GM23248 (cell line): ENCODE measurements at regions not wholly inside any gene's neighbourhood (a gene's known extent, or its start where the extent isn't known, plus 50 kb on each side); places are given as distances from the start of the nearest gene placed in this dataset.

ENCODE experiments used
- DNase-seq: peaks from one replicate; pipeline ENCODE4 v3.0.0-alpha.2; 2015
- H2AFZ ChIP-seq: fragments of 200-600 bp; sonication (generic); 2 replicates; pipeline ENCODE4 v1.6.1; 2016; ENCODE audit warnings: antibody characterized with exemption
- H3F3A ChIP-seq: fragments of 200-600 bp; sonication (generic); 2 replicates; pipeline ENCODE4 v1.6.1; 2016; ENCODE audit warnings: mild to moderate bottlenecking, antibody characterized with exemption, mixed run types; ENCODE audit not compliant: insufficient read depth
- H3K27ac ChIP-seq: fragments of 200-600 bp; sonication (generic); 2 replicates; pipeline ENCODE4 v1.5.1; 2016; ENCODE audit warnings: mild to moderate bottlenecking
- H3K27me3 ChIP-seq: fragments of 200-600 bp; sonication (generic); replicated peaks from 2 replicates; pipeline ENCODE4 v1.6.1; 2016; ENCODE audit warnings: mild to moderate bottlenecking; ENCODE audit not compliant: insufficient read depth
- H3K36me3 ChIP-seq: fragments of 200-600 bp; sonication (generic); 2 replicates; pipeline ENCODE4 v1.6.1; 2016; ENCODE audit warnings: low read depth, mild to moderate bottlenecking
- H3K4me1 ChIP-seq: fragments of 200-600 bp; sonication (generic); 2 replicates; pipeline ENCODE4 v1.6.1; 2016; ENCODE audit warnings: mild to moderate bottlenecking; ENCODE audit not compliant: insufficient read depth
- H3K4me2 ChIP-seq: fragments of 200-600 bp; sonication (generic); one replicate; pipeline ENCODE4 v1.6.1; 2016; ENCODE audit warnings: mild to moderate bottlenecking; ENCODE audit not compliant: unreplicated experiment
- H3K4me3 ChIP-seq: fragments of 200-600 bp; sonication (generic); 2 replicates; pipeline ENCODE4 v1.5.1; 2016; ENCODE audit warnings: mild to moderate bottlenecking
- H3K79me2 ChIP-seq: fragments of 200-600 bp; sonication (generic); 2 replicates; pipeline ENCODE4 v1.6.1; 2016; ENCODE audit warnings: mild to moderate bottlenecking; ENCODE audit not compliant: insufficient read depth
- H3K9ac ChIP-seq: fragments of 200-600 bp; sonication (generic); 2 replicates; pipeline ENCODE4 v1.6.1; 2016; ENCODE audit warnings: mild to moderate bottlenecking
- H3K9me2 ChIP-seq: fragments of 200-600 bp; sonication (generic); 2 replicates; pipeline ENCODE4 v1.6.1; 2016; ENCODE audit warnings: mixed run types, mild to moderate bottlenecking, moderate library complexity; ENCODE audit not compliant: insufficient read depth
- H3K9me3 ChIP-seq: fragments of 200-600 bp; sonication (generic); one replicate; pipeline ENCODE4 v1.6.1; 2017; ENCODE audit warnings: low read depth
- H4K20me1 ChIP-seq: fragments of 200-600 bp; sonication (generic); 2 replicates; pipeline ENCODE4 v1.6.0; 2016; ENCODE audit not compliant: insufficient read depth
- EZH2 ChIP-seq: fragments of 200-600 bp; sonication (generic); IDR thresholded peaks from 2 replicates; pipeline ENCODE4 v1.6.1; 2018; ENCODE audit warnings: antibody characterized with exemption, mild to moderate bottlenecking; ENCODE audit not compliant: insufficient read depth, poor library complexity, severe bottlenecking
- EZH2phosphoT487 ChIP-seq: fragments of 200-600 bp; sonication (generic); IDR thresholded peaks from 2 replicates; pipeline ENCODE4 v1.6.1; 2018; ENCODE audit warnings: antibody characterized with exemption, moderate library complexity, mild to moderate bottlenecking, low read depth; ENCODE audit not compliant: insufficient read depth
- WGBS, 2 experiments: methylation state at CpG; one replicate each; pipeline ENCODE4 v1.1.6; 2015 to 2017; ENCODE audit warnings: low lambda C conversion rate in 2 of 2, low coverage in 1 of 2; ENCODE audit errors: missing lambda C conversion rate in 2 of 2; 5-methylcytosine and 5-hydroxymethylcytosine counted together
- in situ Hi-C: fragments of 300-500 bp; cut with MboI; formaldehyde crosslinking; loops from 2 replicates; pipeline ENCODE4 v1.15.0; 2020

- no peak overlapping the region for H3K4me2 ChIP-seq
- H3K27ac ChIP-seq, result no peak overlapping the region
- no peaks in the 10 kb centered on the region for H3K9me3 ChIP-seq
- no peaks in the 10 kb centered on the region for H4K20me1 ChIP-seq
- no peaks in the 10 kb centered on the region for H3F3A ChIP-seq
- no peaks in the 10 kb centered on the region for H3K4me1 ChIP-seq
- DNase-seq, result no peak
- WGBS, 2 experiments, result 0 to 3% methylated on average over 2 of the region's 2 CpGs
- in situ Hi-C loops, result no loop called here
- H3K9ac ChIP-seq, result no peak overlapping the region
- no peaks in the 10 kb centered on the region for H3K27me3 ChIP-seq
- H3K79me2 ChIP-seq, result no peaks in the 10 kb centered on the region
- H2AFZ ChIP-seq, result no peak overlapping the region
- TF ChIP-seq EZH2 (no peak), EZH2phosphoT487 (no peak)
- H3K4me3 ChIP-seq, result no peak overlapping the region
- no peaks in the 10 kb centered on the region for H3K9me2 ChIP-seq
- no peaks in the 10 kb centered on the region for H3K36me3 ChIP-seq
These were observed 52.1 kb downstream of the PWWP3B start for GRCh38 chrX:106220177-106220576.

- no peaks in the 10 kb centered on the region for H3K27me3 ChIP-seq
These were observed 75.3 kb downstream of the PWWP3B start for GRCh38 chrX:106243376-106243775.

GRCh38 chrX:106246511-106246910 lies 78.4 kb downstream of the PWWP3B start:
- no peak for DNase-seq
- H3F3A ChIP-seq, result no peaks in the 10 kb centered on the region
- H3K36me3 ChIP-seq, result no peaks in the 10 kb centered on the region
- no peaks in the 10 kb centered on the region for H3K4me1 ChIP-seq
- H3K27me3 ChIP-seq, result no peaks in the 10 kb centered on the region
- no peaks in the 10 kb centered on the region for H3K9me3 ChIP-seq
- H4K20me1 ChIP-seq, result no peaks in the 10 kb centered on the region
- H3K27ac ChIP-seq, result no peak overlapping the region
- H3K79me2 ChIP-seq, result no peaks in the 10 kb centered on the region
- TF ChIP-seq EZH2 (no peak), EZH2phosphoT487 (no peak)
- no peak overlapping the region for H2AFZ ChIP-seq
- no peaks in the 10 kb centered on the region for H3K9me2 ChIP-seq
- H3K4me2 ChIP-seq, result no peak overlapping the region
- no peak overlapping the region for H3K9ac ChIP-seq
- WGBS, 2 experiments, result 16 to 19% methylated on average over 3 of the region's 3 CpGs
- in situ Hi-C loops, result no loop called here
- no peak overlapping the region for H3K4me3 ChIP-seq

More at GRCh38 chrX:106243376-106243775, 75.3 kb downstream of the PWWP3B start:
- no peak overlapping the region for H3K9ac ChIP-seq
- no peak overlapping the region for H2AFZ ChIP-seq
- H3K27ac ChIP-seq, result no peak overlapping the region
- in situ Hi-C loops, result no loop called here
- H3K4me3 ChIP-seq, result no peak overlapping the region
- TF ChIP-seq EZH2 (no peak), EZH2phosphoT487 (no peak)
- no peaks in the 10 kb centered on the region for H3K9me3 ChIP-seq
- H3K36me3 ChIP-seq, result no peaks in the 10 kb centered on the region
- H3F3A ChIP-seq, result no peaks in the 10 kb centered on the region
- no peaks in the 10 kb centered on the region for H4K20me1 ChIP-seq
- H3K4me2 ChIP-seq, result no peak overlapping the region
- DNase-seq, result no peak
- no peaks in the 10 kb centered on the region for H3K9me2 ChIP-seq
- no peaks in the 10 kb centered on the region for H3K4me1 ChIP-seq
- H3K79me2 ChIP-seq, result no peaks in the 10 kb centered on the region

- Histone ChIP-seq H3K79me2 (no peaks in the 10 kb centered on the region), H2AFZ (no peak overlapping the region), H4K20me1 (no peaks in the 10 kb centered on the region), H3K4me2 (no peak overlapping the region), H3K27ac (no peak overlapping the region), H3K4me1 (no peaks in the 10 kb centered on the region), H3K9ac (no peak overlapping the region), H3F3A (no peaks in the 10 kb centered on the region), H3K4me3 (no peak overlapping the region), H3K27me3 (no peaks in the 10 kb centered on the region), H3K36me3 (no peaks in the 10 kb centered on the region), H3K9me3 (no peaks in the 10 kb centered on the region), H3K9me2 (no peaks in the 10 kb centered on the region)
- no peak for DNase-seq
- in situ Hi-C loops, result no loop called here
- TF ChIP-seq EZH2 (no peak), EZH2phosphoT487 (no peak)
These were observed 79.1 kb downstream of the PWWP3B start for GRCh38 chrX:106247162-106247561.

- H3K9ac ChIP-seq, result no peak overlapping the region
- no peaks in the 10 kb centered on the region for H3K36me3 ChIP-seq
- 44 to 57% methylated on average over 3 of the region's 3 CpGs for WGBS, 2 experiments
- no peaks in the 10 kb centered on the region for H3K9me3 ChIP-seq
- no peak overlapping the region for H2AFZ ChIP-seq
- no peak overlapping the region for H3K4me3 ChIP-seq
- no peak for DNase-seq
- no peaks in the 10 kb centered on the region for H3K9me2 ChIP-seq
- H3K79me2 ChIP-seq, result no peaks in the 10 kb centered on the region
- H3K4me2 ChIP-seq, result no peak overlapping the region
- H3F3A ChIP-seq, result no peaks in the 10 kb centered on the region
- H3K27me3 ChIP-seq, result no peaks in the 10 kb centered on the region
- H4K20me1 ChIP-seq, result no peaks in the 10 kb centered on the region
- H3K27ac ChIP-seq, result no peak overlapping the region
- in situ Hi-C loops, result no loop called here
- H3K4me1 ChIP-seq, result no peaks in the 10 kb centered on the region
- no peak for TF ChIP-seq EZH2phosphoT487
- TF ChIP-seq EZH2, result no peak
These were observed 81.7 kb downstream of the PWWP3B start for GRCh38 chrX:106249706-106250379.
